ENCODE measurements at regions not wholly inside any gene's neighbourhood (a gene's known extent, or its start where the extent isn't known, plus 50 kb on each side); places are given as distances from the start of the nearest gene placed in this dataset.
A peak's percentile ranks its signal among the peaks of the same experiment; 100 is the strongest.

DNA sequence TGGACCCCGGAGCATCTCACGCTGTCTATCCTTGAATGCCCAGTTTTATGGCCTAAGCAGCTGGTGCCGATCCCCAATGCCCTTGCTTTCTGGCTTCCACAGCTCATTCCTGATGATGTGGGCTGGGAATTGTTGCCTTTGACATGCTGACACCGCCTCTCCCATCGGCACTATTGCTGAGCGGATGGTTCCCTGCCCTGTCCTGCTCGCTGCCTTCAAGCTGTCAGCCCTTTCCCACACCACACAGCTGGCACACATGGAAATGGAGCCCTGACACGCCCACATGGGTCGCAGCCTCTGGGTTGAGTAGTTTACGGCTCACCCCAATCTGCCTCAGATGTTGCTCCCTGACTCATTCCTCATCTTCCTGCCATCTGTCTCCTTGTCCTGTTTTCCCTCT, 110.2 kb upstream of the SESN3 start:
- DNase-seq: no peak

GRCh38 chr11:95339086-95339901, 108.3 kb upstream of the SESN3 start:
- DNase-seq: no peak

- DNase-seq: peak; percentile 93
Observed at GRCh38 chr11:95338430-95338991, 107.5 kb upstream of the SESN3 start.

DNA sequence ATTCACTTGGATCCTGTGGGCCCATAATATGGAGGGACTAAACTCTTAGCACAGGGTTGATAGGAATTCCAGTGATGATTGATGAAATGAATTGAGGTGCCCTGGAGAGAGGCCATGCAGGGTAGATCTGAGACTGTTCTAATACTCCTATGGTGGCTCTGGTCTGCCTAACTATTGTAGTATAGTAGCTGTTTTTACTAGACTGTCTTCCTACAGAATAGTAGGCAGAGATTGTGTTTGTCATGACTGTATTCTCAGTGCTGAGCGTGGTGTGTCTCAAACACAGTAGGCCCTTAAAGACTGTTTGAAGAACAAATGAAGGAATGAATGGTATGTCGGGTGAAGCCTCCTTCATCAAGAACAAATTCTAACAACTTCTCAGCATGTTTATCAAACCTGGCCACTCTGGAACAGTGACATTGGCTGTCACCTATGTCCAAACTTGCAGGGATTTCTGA, 107.0 kb upstream of the SESN3 start:
- DNase-seq: no peak

DNA sequence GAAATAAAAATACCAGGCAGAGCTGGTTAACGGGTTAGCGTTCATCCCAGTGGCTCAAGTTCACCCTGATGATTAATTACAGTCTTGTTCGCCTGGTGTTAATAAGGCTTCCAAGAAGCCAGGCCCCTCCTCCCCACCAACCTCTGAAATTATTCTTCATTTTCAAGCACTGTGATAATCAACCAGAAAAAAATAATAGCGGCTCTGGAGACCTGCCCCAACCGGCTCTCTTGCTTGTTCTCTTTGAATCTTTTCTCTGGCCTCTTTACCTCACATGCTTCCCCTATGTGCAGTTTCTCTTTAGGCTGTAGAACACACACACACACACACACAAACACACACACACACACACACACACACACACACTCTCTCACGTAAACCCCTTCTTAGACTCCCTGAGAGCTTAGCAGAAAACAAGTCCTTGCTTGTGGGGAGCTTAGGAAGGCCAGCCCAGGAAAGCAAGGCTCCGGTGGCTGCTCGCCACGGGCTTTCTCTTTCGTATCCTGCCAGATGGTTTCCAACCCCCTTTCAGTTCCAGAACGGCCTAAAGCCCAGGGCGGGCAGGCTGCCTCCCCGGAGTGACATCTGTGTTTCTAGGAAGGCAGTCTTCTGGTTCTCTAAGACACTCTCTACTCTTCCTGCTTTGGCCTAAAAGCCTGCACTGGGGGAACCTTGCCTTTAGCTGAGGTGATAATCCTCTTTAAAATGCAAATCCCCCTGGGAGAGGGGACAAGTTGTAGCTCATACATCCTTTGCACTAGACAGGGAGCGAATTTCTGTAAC, 106.4 kb upstream of the SESN3 start:
- DNase-seq: peak; percentile 66

GRCh38 chr11:95335989-95336388, 105.0 kb upstream of the SESN3 start:
- no peak for DNase-seq

DNA sequence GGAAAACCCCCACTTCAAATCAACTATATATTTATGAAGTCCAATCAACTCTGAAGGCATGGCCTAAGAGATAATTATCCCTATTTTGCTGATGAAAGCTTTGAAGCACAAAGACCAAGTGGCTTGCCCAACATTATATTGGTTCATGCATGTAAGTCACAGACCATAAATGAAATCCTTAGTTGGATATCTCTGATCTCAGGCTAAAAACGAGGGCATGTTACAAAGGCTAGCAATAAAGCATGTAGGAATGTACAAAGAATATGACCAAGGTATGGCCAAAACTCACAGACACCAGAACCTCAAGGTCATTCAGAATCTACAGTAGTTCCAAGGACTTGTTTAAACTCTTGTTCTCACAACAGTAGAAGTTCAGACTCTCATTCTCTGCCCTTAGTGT, 100.2 kb upstream of the SESN3 start:
- no peak for DNase-seq

DNA sequence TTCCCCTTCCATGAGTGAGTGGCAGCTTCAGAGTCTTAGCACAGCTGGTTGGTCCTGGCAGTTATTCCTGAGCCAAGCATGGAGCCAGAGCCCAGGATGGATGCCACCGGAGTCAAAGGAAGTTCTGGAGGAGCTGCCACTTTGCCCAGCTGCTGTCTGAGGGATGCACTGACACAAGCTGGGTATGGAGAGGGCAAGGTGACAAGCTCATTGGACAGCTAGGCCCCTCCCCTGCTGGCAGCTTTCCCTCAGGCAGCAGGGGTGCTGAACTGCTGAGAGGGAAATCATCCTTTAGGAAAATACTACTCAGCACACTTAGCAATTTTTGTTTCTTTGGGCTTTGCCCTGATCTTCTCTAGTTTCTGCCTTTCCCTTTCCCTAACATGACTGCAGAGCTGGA, 99.3 kb upstream of the SESN3 start:
- DNase-seq: no peak

- no peak for DNase-seq
Observed at GRCh38 chr11:95327273-95327948, 96.4 kb upstream of the SESN3 start.

DNA sequence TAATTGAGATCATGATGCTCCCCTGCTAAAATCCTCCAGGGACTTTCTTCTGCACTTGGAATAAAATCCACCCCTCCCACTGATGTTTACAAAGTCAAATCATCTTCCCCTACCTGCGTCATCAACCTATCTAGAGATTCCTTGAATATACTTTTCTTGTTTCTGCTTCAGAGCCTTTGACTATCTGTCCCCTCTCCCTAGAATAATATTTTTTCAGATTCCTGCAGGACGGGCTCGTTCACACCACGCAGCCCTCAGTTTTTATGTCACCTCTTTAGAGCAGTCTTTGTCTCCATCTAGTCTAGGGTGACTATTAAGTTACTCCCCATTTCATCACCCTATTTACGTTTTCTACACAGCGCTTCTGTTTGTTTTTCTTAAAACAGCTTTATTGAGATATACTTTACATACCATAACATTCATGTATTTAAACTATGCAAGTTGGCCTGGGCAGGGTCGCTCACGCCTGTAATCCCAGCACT, 94.8 kb upstream of the SESN3 start:
- no peak for DNase-seq

GRCh38 chr11:95324826-95325225, 93.8 kb upstream of the SESN3 start:
- no peak for DNase-seq

GRCh38 chr11:95322539-95322938, 91.5 kb upstream of the SESN3 start:
- DNase-seq: no peak

DNA sequence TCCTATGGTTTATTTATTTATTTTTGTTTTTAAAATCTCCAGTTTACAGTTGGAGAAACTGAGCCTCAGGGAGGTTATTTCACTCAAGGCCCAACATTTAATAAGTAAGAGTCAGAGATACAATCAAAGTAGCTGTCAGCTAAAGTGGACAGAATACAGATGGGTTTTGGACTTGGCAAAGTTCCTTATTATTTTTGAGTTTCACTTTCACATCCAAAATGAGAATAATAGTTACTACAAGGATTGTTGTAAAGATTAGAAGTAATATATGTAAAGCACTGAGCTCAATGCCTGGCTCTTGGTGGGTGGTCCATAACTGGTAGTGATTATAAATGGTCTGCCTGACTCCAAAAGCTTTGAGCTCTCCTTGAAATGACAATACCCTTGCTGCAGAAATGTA, 87.5 kb upstream of the SESN3 start:
- no peak for DNase-seq

GRCh38 chr11:95308512-95309035, 77.6 kb upstream of the SESN3 start:
- no peak for DNase-seq

DNA sequence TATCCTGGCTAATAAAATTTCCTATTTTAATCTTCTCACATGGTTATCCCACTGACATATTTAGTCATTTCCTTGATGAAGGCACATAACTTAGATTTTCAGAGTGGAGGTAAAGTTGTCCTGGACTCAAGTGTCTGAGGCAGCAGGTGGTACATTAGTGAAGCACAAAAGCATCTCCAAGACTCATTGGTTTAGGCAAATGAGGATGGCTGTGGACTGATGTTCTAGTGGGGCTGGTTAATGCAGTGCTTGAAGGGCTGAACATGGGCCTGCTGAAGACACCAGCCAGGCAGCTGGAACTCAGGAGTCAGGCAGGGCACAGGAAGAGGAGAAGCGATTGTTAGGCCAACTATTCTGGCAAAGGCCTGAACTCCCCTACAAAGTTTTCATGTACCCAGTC, 76.3 kb upstream of the SESN3 start:
- DNase-seq: no peak

DNA sequence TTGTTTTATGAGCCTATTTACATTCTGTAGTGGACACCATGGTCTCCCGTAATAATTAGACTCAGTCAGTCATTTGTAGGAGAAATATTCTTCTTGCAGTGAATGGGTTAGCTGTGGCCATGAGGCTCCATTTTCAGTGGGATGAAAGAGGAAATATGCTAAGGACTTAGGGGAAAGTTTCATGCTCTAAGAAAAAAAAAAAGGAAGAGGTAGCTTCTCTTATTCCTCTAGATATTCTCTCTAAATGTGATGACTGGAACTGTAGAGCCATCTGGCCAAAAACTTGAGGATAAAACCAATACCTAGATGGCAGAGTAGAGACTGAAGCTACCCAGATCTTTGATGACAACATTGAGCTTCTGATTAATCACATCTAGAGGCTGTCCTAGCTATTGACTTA, 75.8 kb upstream of the SESN3 start:
- no peak for DNase-seq

GRCh38 chr11:95306123-95306522, 75.1 kb upstream of the SESN3 start:
- DNase-seq: no peak

DNA sequence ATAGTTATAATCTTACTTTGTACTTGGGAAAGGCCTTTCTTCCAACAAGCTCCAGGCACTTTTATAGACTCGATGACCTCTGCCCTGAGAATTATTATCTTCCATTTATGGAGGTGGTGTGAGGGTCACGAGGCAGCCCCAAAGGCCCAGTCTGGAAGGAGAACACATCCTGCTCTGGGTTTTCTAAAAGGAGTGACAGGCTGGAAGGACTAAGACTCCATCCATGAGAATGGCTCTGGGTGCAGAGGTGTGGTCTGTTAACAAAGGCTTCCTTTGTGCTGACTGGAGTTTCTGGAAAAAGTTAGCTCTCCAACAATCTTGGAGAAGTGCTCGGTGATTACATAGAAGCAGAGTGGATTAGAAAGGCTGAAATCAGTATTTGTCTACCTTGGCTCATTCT, 74.7 kb upstream of the SESN3 start:
- DNase-seq: no peak

- no peak for DNase-seq
Observed at GRCh38 chr11:95304777-95305176, 73.8 kb upstream of the SESN3 start.

DNA sequence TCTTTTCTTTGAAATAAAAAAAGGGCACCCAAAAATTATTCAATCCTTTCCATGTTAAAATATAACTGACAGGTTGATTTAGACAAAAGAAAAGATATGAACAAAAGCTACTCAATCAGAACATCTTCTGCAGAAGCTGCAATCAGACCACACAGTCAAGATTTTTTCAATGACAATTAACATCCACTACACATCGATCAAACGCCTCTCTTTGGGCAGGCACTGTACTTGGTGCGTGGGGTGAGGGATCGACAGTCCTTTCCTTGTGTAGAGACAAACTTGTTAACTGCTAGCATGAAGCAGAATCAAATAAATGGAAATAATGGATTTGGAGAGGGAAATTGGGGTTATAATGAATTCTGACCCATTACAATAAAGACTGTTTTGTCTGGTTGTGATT, 71.2 kb upstream of the SESN3 start:
- DNase-seq: no peak

GRCh38 chr11:95301474-95301873, 70.5 kb upstream of the SESN3 start:
- peak; percentile 14 for DNase-seq

DNA sequence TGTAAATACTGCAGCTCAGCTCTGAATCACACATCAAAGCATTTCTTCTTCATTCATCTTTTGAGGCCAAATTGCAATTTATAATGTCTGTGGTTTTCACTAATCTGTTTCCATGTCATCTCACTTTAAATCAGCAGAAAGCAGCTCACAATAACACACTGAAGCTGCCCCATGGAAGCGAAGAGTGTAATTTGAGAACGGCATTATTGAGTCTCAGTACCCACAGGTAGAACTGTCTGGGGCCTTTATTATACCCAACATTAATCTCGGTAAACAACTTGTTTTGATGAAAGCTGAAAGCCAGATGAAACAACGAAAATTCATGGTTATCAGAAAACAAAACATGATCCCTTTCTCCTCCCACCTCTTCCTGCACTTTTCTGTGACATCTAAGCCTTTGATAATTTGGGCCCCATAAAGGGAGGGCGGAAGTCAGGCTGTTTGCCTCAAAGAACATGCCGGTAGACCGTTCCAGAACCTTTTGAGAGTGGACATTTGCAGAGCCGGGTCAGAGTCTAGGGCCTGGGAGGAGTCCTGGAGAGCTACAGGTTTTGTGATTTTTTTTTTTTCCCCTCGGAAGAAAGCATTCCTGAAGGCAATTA, 68.2 kb upstream of the SESN3 start:
- DNase-seq: no peak

Measured in NCI-H1092 (cell line).